Testis (tissue), 2 donors: ENCODE measurements at regions not wholly inside any gene's neighbourhood (a gene's known extent, or its start where the extent isn't known, plus 50 kb on each side); places are given as distances from the start of the nearest gene placed in this dataset.

Experiments used
- DNase-seq: peaks from one replicate; pipeline ENCODE4 v3.0.0-alpha.2; 2019
- H3K27ac ChIP-seq, 2 donors: fragments of 200-600 bp; sonication (generic); one replicate each; pipeline ENCODE4 v1.5.1; 2019
- H3K27me3 ChIP-seq: fragments of 200-600 bp; sonication (generic); one replicate; pipeline ENCODE4 v1.5.1; 2019
- H3K36me3 ChIP-seq: fragments of 200-600 bp; sonication (generic); one replicate; pipeline ENCODE4 v1.5.1; 2017; ENCODE audit warnings: low read depth; ENCODE audit errors: missing control alignments
- H3K4me1 ChIP-seq: fragments of 200-600 bp; sonication (generic); one replicate; pipeline ENCODE4 v1.5.1; 2019
- H3K4me3 ChIP-seq, 2 donors: fragments of 200-600 bp; sonication (generic); one replicate each; pipeline ENCODE4 v1.5.1; 2017 to 2019
- H3K9me3 ChIP-seq: fragments of 200-600 bp; sonication (generic); one replicate; pipeline ENCODE4 v1.5.1; 2017
- POLR2A ChIP-seq: fragments of 450-650 bp; IDR thresholded peaks from one replicate; pipeline ENCODE4 v1.6.1; 2017; ENCODE audit warnings: antibody characterized with exemption, mild to moderate bottlenecking, moderate library complexity
- WGBS, 2 donors: methylation state at CpG; one replicate each; pipeline ENCODE4 v1.1.5; 2018; 5-methylcytosine and 5-hydroxymethylcytosine counted together
- intact Hi-C: fragments of 100-400 bp; cut with DNase I; formaldehyde crosslinking; loops from one replicate; pipeline ENCODE4 v1.15.1; 2023; ENCODE audit warnings: low total_unique reads
- TF ChIP-seq, protein P1 (sequence below), 3 experiments: fragments of 450-650 bp in 2 of 3; fragments of 200-600 bp in 1 of 3; sonication (generic) in 1 of 3; IDR thresholded peaks; one replicate each; pipeline ENCODE4 v1.5.1; 2016 to 2019; ENCODE audit warnings: antibody characterized with exemption in 3 of 3, mild to moderate bottlenecking in 2 of 3, moderate library complexity in 1 of 3

DNA sequence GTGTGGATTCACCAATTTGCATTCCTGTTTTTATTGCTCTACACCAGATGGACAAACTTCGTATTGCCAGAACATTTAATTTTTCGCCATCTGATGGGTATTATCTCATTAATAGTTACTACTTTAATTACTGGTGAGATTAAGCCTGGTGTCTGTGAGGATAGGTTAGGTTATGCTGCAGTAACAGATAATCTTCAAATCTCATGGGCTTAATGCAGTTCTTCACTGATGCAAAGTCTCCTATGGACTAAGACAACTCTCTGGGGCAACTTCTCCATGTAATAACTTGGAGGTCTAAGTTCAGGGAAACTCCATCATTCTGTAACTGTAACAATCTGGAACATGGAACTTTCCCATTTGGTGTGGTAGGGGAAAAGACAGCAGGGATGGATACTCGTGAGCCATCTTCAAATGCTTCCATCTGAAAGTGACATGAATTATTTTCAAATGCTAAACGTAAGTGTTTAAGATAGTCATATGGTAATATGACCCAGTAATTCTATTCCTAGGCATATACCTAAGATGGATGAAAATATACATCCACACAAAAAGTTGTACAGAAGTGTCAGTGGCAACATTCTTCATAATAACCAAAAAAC lies 111.6 kb downstream of the LEPR start:
- Histone ChIP-seq H3K9me3 (no peaks in the 10 kb centered on the region), H3K4me3 (no peak overlapping the region), H3K36me3 (no peaks in the 10 kb centered on the region), H3K27me3 (no peaks in the 10 kb centered on the region), H3K4me1 (peaks cover 4% of the 10 kb centered on the region), H3K27ac (no peak overlapping the region)
- intact Hi-C loops, result no loop called here
- 69 to 92% methylated on average over 4 of the region's 4 CpGs for WGBS, 2 donors
- no peak for TF ChIP-seq POLR2A
- TF ChIP-seq, protein P1, sequence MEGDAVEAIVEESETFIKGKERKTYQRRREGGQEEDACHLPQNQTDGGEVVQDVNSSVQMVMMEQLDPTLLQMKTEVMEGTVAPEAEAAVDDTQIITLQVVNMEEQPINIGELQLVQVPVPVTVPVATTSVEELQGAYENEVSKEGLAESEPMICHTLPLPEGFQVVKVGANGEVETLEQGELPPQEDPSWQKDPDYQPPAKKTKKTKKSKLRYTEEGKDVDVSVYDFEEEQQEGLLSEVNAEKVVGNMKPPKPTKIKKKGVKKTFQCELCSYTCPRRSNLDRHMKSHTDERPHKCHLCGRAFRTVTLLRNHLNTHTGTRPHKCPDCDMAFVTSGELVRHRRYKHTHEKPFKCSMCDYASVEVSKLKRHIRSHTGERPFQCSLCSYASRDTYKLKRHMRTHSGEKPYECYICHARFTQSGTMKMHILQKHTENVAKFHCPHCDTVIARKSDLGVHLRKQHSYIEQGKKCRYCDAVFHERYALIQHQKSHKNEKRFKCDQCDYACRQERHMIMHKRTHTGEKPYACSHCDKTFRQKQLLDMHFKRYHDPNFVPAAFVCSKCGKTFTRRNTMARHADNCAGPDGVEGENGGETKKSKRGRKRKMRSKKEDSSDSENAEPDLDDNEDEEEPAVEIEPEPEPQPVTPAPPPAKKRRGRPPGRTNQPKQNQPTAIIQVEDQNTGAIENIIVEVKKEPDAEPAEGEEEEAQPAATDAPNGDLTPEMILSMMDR (IDR thresholded peaks at IDR 0.05), result no peak
- no peak for DNase-seq

DNA sequence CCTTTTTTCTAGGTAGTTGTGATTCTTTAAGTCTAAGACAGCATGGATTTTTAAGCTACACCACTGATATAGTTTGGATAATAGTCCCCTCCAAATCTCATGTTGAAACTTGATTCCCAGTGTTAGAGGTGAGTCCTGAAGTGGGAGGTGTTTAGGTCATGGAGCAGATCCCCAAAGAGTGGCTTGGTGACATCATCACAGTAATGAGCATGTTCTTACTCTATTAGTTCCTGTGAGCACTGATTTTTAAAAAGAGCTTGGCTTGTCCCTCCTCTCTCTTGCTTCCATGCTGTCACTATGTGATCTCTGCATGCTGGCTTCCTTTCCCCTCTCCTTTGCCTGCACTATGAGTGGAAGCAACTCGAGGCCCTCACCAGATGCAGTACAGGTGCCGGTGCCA lies 115.5 kb downstream of the LEPR start:
- WGBS, 2 donors, result 82 to 87% methylated on average over 2 of the region's 2 CpGs
- intact Hi-C loops, result no loop called here
- TF ChIP-seq POLR2A, result no peak
- TF ChIP-seq, protein P1 (IDR thresholded peaks at IDR 0.05), result no peak
- Histone ChIP-seq H3K36me3 (no peaks in the 10 kb centered on the region), H3K9me3 (no peaks in the 10 kb centered on the region), H3K27ac (no peak overlapping the region), H3K27me3 (no peaks in the 10 kb centered on the region), H3K4me3 (no peak overlapping the region), H3K4me1 (no peaks in the 10 kb centered on the region)
- DNase-seq, result no peak

DNA sequence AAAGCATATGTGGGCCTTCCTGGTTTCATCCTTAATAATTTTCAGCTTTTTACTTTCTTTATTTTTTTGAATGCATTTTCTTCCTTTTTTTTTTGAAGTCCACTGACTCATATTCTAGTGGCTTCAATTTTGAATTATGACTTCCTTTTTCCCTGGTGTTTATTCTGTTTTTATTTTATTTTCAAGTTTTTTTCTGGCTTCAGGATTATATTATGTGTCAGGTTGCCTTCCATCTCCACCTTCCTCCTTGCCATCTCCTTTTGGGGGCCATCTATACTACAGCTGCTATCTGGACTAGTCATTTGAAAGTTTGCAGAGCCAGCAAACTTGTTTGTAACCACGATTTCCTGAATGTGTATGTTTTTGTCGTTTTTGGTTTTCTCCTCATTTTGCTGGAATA lies 117.6 kb downstream of the LEPR start:
- Histone ChIP-seq H3K27me3 (no peaks in the 10 kb centered on the region), H3K36me3 (no peaks in the 10 kb centered on the region), H3K4me1 (no peaks in the 10 kb centered on the region), H3K27ac (no peak overlapping the region), H3K9me3 (no peaks in the 10 kb centered on the region), H3K4me3 (no peak overlapping the region)
- 60 to 83% methylated on average over 2 of the region's 2 CpGs for WGBS, 2 donors
- DNase-seq, result no peak
- intact Hi-C loops, result no loop called here
- TF ChIP-seq POLR2A, result no peak
- TF ChIP-seq, protein P1 (IDR thresholded peaks at IDR 0.05), result no peak

DNA sequence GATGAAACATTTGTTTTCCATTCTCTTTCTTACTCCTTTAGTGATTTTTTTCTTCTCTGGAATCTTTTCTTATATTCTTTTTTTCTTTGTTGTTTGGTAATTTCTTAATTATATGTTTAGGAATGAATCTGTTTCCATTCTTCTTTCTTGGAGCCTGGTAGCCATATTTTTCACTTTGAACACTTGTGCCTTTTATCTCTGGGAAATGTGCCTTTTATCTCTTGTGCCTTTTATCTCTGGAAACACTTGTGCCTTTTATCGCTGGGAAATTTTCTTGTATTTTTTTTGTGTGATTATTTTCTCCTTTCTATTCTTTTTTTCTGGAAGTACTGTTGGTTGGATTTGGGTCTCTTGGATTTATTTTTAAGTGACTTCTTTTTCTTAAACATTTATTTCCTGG lies 118.2 kb downstream of the LEPR start:
- H3K36me3 ChIP-seq, result no peaks in the 10 kb centered on the region
- WGBS, 2 donors, result 39 to 45% methylated on average over 1 of the region's 1 CpG
- no peak for DNase-seq
- H3K27ac ChIP-seq, result no peak overlapping the region
- no peak overlapping the region for H3K4me3 ChIP-seq
- H3K27me3 ChIP-seq, result no peaks in the 10 kb centered on the region
- no peaks in the 10 kb centered on the region for H3K9me3 ChIP-seq
- TF ChIP-seq, protein P1 (IDR thresholded peaks at IDR 0.05), result no peak
- TF ChIP-seq POLR2A, result no peak
- no peaks in the 10 kb centered on the region for H3K4me1 ChIP-seq
- intact Hi-C loops, result no loop called here
